Ishikawa (cell line): ENCODE measurements at regions not wholly inside any gene's neighbourhood (a gene's known extent, or its start where the extent isn't known, plus 50 kb on each side); places are given as distances from the start of the nearest gene placed in this dataset.

ENCODE experiments used
- CEBPB ChIP-seq: IDR thresholded peaks from 2 replicates; pipeline ENCODE4 v1.6.1; 2012
- CREB1 ChIP-seq: IDR thresholded peaks from 2 replicates; pipeline ENCODE4 v1.6.1; 2012; ENCODE audit warnings: low read depth
- EGR1 ChIP-seq: IDR thresholded peaks from 2 replicates; pipeline ENCODE4 v1.6.1; 2012
- EP300 ChIP-seq: IDR thresholded peaks from 2 replicates; pipeline ENCODE4 v1.6.1; 2012; ENCODE audit warnings: borderline replicate concordance
- FOXM1 ChIP-seq: IDR thresholded peaks from 2 replicates; pipeline ENCODE4 v1.6.1; 2012; ENCODE audit warnings: low read depth, borderline replicate concordance
- NFIC ChIP-seq: IDR thresholded peaks from 2 replicates; pipeline ENCODE4 v1.6.1; 2012
- RAD21 ChIP-seq: IDR thresholded peaks from 2 replicates; pipeline ENCODE4 v1.6.1; 2012; ENCODE audit warnings: low read depth
- TAF1 ChIP-seq: IDR thresholded peaks from 2 replicates; pipeline ENCODE4 v1.6.1; 2012; ENCODE audit warnings: low read depth, mild to moderate bottlenecking
- TCF12 ChIP-seq: IDR thresholded peaks from 2 replicates; pipeline ENCODE4 v1.6.1; 2012; ENCODE audit warnings: low read depth
- TEAD4 ChIP-seq: IDR thresholded peaks from 2 replicates; pipeline ENCODE4 v1.6.1; 2012
- YY1 ChIP-seq: IDR thresholded peaks from 2 replicates; pipeline ENCODE4 v1.6.1; 2012; ENCODE audit warnings: low read depth
- ZBTB7A ChIP-seq: IDR thresholded peaks from 2 replicates; pipeline ENCODE4 v1.6.1; 2012; ENCODE audit warnings: low read depth
- TF ChIP-seq, protein P1 (sequence below): IDR thresholded peaks from 2 replicates; pipeline ENCODE4 v1.6.1; 2012; ENCODE audit warnings: low read depth, mild to moderate bottlenecking
- TF ChIP-seq, protein P2 (sequence below): IDR thresholded peaks from 2 replicates; pipeline ENCODE4 v1.6.1; 2012
- TF ChIP-seq, protein P3 (sequence below): IDR thresholded peaks from 2 replicates; pipeline ENCODE4 v1.6.1; 2012

DNA sequence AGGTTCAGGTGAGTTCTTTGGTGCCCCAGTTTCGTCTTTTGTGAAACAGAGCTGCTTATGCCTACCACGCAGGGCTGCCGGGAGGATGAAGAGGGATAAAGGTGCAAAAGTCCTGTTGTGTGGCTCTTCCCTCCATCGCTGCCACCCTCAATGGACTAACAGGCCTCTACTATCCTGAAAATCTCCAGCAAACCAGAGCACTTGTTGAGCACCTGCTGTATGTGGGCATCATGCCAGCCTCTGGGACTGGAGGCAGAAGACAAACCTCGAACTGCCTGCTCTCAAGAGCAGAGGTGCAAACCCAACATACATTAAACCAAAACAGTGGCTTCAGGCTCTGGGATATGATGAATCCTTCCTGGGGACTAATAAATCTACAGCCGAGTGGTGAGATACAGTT, 174.1 kb downstream of the ACTL8 start:
- TF ChIP-seq TCF12 (no peak), TEAD4 (no peak), CEBPB (no peak), EGR1 (no peak), ZBTB7A (no peak), TAF1 (no peak)

DNA sequence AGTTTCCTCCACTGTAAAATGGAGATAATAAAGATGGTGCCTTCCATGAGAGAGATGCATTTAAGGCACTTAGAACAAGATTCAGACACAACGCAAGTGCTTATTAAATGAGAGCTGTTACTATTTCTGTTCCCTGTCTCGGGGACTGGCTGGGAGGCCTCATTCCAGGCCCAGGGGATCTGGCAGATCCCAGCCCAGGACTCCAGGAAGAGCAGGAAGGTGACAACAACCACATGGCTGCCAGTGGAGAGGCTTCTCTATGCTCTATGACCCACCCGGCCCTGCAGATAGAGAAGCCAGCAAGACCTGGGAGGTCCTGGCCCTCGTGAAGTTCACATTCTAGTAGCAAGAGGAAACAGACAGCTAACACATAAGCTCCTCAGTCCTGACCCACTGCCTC, 175.5 kb downstream of the ACTL8 start:
- TF ChIP-seq, protein P1, sequence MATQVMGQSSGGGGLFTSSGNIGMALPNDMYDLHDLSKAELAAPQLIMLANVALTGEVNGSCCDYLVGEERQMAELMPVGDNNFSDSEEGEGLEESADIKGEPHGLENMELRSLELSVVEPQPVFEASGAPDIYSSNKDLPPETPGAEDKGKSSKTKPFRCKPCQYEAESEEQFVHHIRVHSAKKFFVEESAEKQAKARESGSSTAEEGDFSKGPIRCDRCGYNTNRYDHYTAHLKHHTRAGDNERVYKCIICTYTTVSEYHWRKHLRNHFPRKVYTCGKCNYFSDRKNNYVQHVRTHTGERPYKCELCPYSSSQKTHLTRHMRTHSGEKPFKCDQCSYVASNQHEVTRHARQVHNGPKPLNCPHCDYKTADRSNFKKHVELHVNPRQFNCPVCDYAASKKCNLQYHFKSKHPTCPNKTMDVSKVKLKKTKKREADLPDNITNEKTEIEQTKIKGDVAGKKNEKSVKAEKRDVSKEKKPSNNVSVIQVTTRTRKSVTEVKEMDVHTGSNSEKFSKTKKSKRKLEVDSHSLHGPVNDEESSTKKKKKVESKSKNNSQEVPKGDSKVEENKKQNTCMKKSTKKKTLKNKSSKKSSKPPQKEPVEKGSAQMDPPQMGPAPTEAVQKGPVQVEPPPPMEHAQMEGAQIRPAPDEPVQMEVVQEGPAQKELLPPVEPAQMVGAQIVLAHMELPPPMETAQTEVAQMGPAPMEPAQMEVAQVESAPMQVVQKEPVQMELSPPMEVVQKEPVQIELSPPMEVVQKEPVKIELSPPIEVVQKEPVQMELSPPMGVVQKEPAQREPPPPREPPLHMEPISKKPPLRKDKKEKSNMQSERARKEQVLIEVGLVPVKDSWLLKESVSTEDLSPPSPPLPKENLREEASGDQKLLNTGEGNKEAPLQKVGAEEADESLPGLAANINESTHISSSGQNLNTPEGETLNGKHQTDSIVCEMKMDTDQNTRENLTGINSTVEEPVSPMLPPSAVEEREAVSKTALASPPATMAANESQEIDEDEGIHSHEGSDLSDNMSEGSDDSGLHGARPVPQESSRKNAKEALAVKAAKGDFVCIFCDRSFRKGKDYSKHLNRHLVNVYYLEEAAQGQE, result no peak
- TF ChIP-seq YY1 (no peak), TEAD4 (no peak), TAF1 (no peak), CREB1 (no peak)

DNA sequence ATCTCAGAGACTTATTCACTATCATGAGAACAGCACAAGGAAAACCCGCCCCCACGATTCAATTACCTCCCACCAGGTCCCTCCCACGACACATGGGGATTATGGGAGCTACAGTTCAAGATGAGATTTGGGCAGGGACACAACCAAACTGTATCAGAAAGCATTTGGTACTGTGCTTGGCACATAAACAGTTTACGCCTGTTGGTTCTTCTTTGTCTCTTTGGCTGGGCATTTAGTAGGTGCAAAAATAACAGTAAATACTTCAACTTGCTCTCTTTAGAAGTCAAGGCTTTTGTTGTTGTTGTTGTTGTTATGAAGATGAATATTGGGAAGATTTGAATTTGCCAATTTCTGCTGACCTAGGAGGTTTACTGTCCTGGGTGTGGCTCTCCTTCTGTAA, 175.4 kb upstream of the IGSF21 start:
- TF ChIP-seq EGR1 (no peak), FOXM1 (no peak)
- TF ChIP-seq, protein P1, result no peak

DNA sequence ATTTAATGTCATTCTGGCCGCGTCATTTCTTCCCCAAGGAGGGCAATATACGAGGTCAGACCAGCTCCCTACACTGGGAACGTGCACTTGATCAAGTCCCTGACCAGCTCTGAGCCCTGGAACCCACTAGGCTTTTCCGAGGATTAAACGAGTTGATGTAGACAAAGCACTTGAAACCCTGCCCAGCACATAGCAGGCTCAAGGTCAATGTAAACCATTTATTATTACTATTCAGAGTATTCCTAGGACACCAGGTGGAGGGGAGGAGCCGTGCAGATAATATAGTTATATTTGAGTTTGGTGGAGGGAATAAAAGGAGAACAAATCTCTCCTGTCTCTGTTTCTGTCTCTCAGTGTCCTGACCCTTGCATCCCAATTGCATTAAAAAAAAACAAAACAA, 174.1 kb upstream of the IGSF21 start:
- TF ChIP-seq RAD21 (no peak), ZBTB7A (no peak), EGR1 (no peak)
- TF ChIP-seq, protein P2, sequence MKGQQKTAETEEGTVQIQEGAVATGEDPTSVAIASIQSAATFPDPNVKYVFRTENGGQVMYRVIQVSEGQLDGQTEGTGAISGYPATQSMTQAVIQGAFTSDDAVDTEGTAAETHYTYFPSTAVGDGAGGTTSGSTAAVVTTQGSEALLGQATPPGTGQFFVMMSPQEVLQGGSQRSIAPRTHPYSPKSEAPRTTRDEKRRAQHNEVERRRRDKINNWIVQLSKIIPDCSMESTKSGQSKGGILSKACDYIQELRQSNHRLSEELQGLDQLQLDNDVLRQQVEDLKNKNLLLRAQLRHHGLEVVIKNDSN, result no peak

DNA sequence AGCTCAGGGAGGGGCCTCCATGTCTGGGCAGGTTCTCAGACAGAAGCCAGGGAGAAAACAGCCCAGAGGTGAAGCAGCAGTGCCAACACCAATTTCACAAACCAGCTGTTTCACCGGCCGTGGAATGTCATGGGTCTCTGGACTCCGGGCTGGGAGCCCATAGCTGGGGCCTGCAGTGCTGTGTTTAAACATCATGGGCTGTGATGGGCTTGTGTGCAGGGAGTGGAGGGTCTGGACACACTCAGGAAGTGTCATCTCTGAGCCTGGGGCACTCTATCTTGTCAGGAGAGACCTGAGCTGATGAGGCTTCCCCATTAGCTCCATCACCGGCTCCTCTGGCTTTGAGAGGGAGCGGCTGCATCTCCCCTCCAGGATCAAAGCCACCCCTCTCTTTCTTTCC, 173.6 kb upstream of the IGSF21 start:
- TF ChIP-seq, protein P1, result no peak
- TF ChIP-seq, protein P2, result no peak
- TF ChIP-seq TAF1 (no peak), EP300 (no peak), FOXM1 (no peak), NFIC (no peak), RAD21 (no peak), ZBTB7A (no peak), CREB1 (no peak), CEBPB (no peak), YY1 (no peak), EGR1 (no peak), TCF12 (no peak), TEAD4 (no peak)
- TF ChIP-seq, protein P3, sequence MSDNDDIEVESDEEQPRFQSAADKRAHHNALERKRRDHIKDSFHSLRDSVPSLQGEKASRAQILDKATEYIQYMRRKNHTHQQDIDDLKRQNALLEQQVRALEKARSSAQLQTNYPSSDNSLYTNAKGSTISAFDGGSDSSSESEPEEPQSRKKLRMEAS, result no peak

DNA sequence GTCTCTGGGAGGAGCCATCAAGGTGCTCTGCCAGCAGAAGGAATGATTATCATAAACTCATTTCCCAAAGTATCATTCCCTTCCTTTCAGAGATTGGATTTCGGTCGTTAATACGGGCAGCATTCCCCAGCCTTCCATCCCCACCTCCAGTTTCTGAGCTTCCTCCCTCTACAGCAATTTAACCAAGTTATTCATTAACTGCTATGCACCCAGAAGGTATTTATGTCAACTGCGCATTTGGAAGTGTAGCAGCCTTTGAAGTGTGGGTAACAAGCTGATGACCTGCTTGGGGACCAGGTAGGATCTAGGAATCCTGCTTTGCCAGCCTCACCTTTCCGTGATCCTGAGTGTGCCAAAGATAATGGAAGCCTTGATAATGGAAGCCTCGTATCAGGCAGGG, 172.4 kb upstream of the IGSF21 start:
- TF ChIP-seq TAF1, result no peak
- TF ChIP-seq YY1, result no peak
- TF ChIP-seq, protein P2, result no peak
- TF ChIP-seq EP300, result no peak
- TF ChIP-seq FOXM1, result no peak
- TF ChIP-seq TEAD4, result no peak
